ENCODE measurements at regions not wholly inside any gene's neighbourhood (a gene's known extent, or its start where the extent isn't known, plus 50 kb on each side); places are given as distances from the start of the nearest gene placed in this dataset.
"Not testable (repeated sequence)": the region's sequence is repeated elsewhere in the genome, so short reads cannot be mapped to it uniquely, and the experiment has no call there.

GRCh38 chr16:6008670-6009069 is 911.1 kb upstream of the EEF2KMT start:
- DNase-seq (ENCODE audit: low read depth in 2 of 2) = no peak

GRCh38 chr16:5993356-5993755 is 895.8 kb upstream of the EEF2KMT start:
- DNase-seq (ENCODE audit: low read depth in 2 of 2) = no peak

- no peak for DNase-seq (ENCODE audit: low read depth in 2 of 2)
These were observed 885.4 kb upstream of the EEF2KMT start for GRCh38 chr16:5982979-5983378.

- no peak for DNase-seq (ENCODE audit: low read depth in 2 of 2)
These were observed 882.4 kb upstream of the EEF2KMT start for GRCh38 chr16:5979905-5980550.

- DNase-seq (ENCODE audit: low read depth in 2 of 2) = no peak
These were observed 879.7 kb upstream of the EEF2KMT start for GRCh38 chr16:5977329-5977728.

GRCh38 chr16:5972747-5973146 is 875.2 kb upstream of the EEF2KMT start:
- DNase-seq (ENCODE audit: low read depth in 2 of 2) = no peak

- DNase-seq (ENCODE audit: low read depth in 2 of 2) = no peak
These were observed 874.3 kb upstream of the EEF2KMT start for GRCh38 chr16:5971924-5972323.

GRCh38 chr16:5971106-5971505 is 873.5 kb upstream of the EEF2KMT start:
- no peak for DNase-seq (ENCODE audit: low read depth in 2 of 2)

GRCh38 chr16:5966004-5966403 is 868.4 kb upstream of the EEF2KMT start:
- DNase-seq (ENCODE audit: low read depth in 2 of 2) = no peak

- no peak for DNase-seq (ENCODE audit: low read depth in 2 of 2)
These were observed 867.7 kb upstream of the EEF2KMT start for GRCh38 chr16:5965321-5965720.

- DNase-seq (ENCODE audit: low read depth in 2 of 2) = no peak
These were observed 853.9 kb upstream of the EEF2KMT start for GRCh38 chr16:5951486-5951885.

GRCh38 chr16:5944971-5945370 is 847.4 kb upstream of the EEF2KMT start:
- no peak for DNase-seq (ENCODE audit: low read depth in 2 of 2)

GRCh38 chr16:5938607-5939006 is 841.0 kb upstream of the EEF2KMT start:
- no peak for DNase-seq (ENCODE audit: low read depth in 2 of 2)

- DNase-seq (ENCODE audit: low read depth in 2 of 2) = no peak
These were observed 835.3 kb upstream of the EEF2KMT start for GRCh38 chr16:5932906-5933305.

GRCh38 chr16:5928476-5929065 is 831.0 kb upstream of the EEF2KMT start:
- DNase-seq (ENCODE audit: low read depth in 2 of 2) = no peak

GRCh38 chr16:5925850-5926249 is 828.3 kb upstream of the EEF2KMT start:
- no peak for DNase-seq (ENCODE audit: low read depth in 2 of 2)

- DNase-seq (ENCODE audit: low read depth in 2 of 2) = no peak
These were observed 825.1 kb upstream of the EEF2KMT start for GRCh38 chr16:5922686-5923085.

GRCh38 chr16:5918567-5919130 is 821.1 kb upstream of the EEF2KMT start:
- no peak for DNase-seq (ENCODE audit: low read depth in 2 of 2)

GRCh38 chr16:5917436-5918195 is 820.0 kb upstream of the EEF2KMT start:
- no peak for DNase-seq (ENCODE audit: low read depth in 2 of 2)

- DNase-seq (ENCODE audit: low read depth in 2 of 2) = no peak
These were observed 819.2 kb upstream of the EEF2KMT start for GRCh38 chr16:5916711-5917191.

- no peak for DNase-seq (ENCODE audit: low read depth in 2 of 2)
These were observed 813.6 kb upstream of the EEF2KMT start for GRCh38 chr16:5911241-5911640.

GRCh38 chr16:5909556-5909955 is 812.0 kb upstream of the EEF2KMT start:
- not testable (repeated sequence) for DNase-seq (ENCODE audit: low read depth in 2 of 2)

GRCh38 chr16:5907544-5907943 is 809.9 kb upstream of the EEF2KMT start:
- DNase-seq (ENCODE audit: low read depth in 2 of 2) = no peak

Data from stimulated activated CD4-positive, alpha-beta T cell treated with anti-CD3 and anti-CD28 coated beads, Interleukin-15, amount 100 ng/mL, for 48 hours (primary cell).